ENCODE measurements at regions not wholly inside any gene's neighbourhood (a gene's known extent, or its start where the extent isn't known, plus 50 kb on each side); places are given as distances from the start of the nearest gene placed in this dataset.

GRCh38 chr13:24032252-24032651 lies 128.3 kb upstream of the SPATA13 start:
- ATAC-seq = peak; percentile 77
- Histone ChIP-seq H3K27ac (peak overlapping the region in 3 of 4 donors; percentile 12 to 63 (median 44)), H3K27me3 (no peaks in the 10 kb centered on the region), H3K36me3 (no peaks in the 10 kb centered on the region), H3K4me1 (peaks cover 4 to 44% (median 22%) of the 10 kb centered on the region in 3 donors), H3K4me3 (no peak overlapping the region), H3K9me3 (no peaks in the 10 kb centered on the region)
- WGBS, 2 donors (ENCODE audit: low coverage in 1 of 2) = 8 to 13% methylated on average over 2 of the region's 2 CpGs
- no peak for TF ChIP-seq EP300 (IDR thresholded peaks at IDR 0.05)
- TF ChIP-seq POLR2AphosphoS5 (IDR thresholded peaks at IDR 0.05) = peak; percentile 42
- TF ChIP-seq CTCF (IDR thresholded peaks at IDR 0.05) = no peak
- no peak for TF ChIP-seq POLR2A (IDR thresholded peaks at IDR 0.05)

GRCh38 chr13:24032674-24033073 lies 127.8 kb upstream of the SPATA13 start:
- no peak overlapping the region for H3K4me3 ChIP-seq
- no peak for ATAC-seq
- H3K36me3 ChIP-seq = no peaks in the 10 kb centered on the region
- no peaks in the 10 kb centered on the region for H3K27me3 ChIP-seq
- 25 to 28% methylated on average over 2 of the region's 2 CpGs for WGBS, 2 donors (ENCODE audit: low coverage in 1 of 2)
- peak overlapping the region in 3 of 4 donors; percentile 12 to 63 (median 44) for H3K27ac ChIP-seq
- H3K4me1 ChIP-seq = peaks cover 4 to 44% (median 22%) of the 10 kb centered on the region in 3 donors
- H3K9me3 ChIP-seq = no peaks in the 10 kb centered on the region
- TF ChIP-seq POLR2AphosphoS5 (IDR thresholded peaks at IDR 0.05) (no peak), CTCF (IDR thresholded peaks at IDR 0.05) (no peak), POLR2A (IDR thresholded peaks at IDR 0.05) (no peak), EP300 (IDR thresholded peaks at IDR 0.05) (no peak)

- no peaks in the 10 kb centered on the region for H3K36me3 ChIP-seq
- ATAC-seq = peak; percentile 68
- H3K4me3 ChIP-seq = no peak overlapping the region
- H3K27me3 ChIP-seq = no peaks in the 10 kb centered on the region
- H3K9me3 ChIP-seq = no peaks in the 10 kb centered on the region
- WGBS, 2 donors (ENCODE audit: low coverage in 1 of 2) = 17 to 34% methylated on average over 6 of the region's 11 CpGs
- TF ChIP-seq POLR2A (IDR thresholded peaks at IDR 0.05) = no peak
- peak; percentile 74 for TF ChIP-seq POLR2AphosphoS5 (IDR thresholded peaks at IDR 0.05)
- H3K27ac ChIP-seq = peak overlapping the region in 3 of 4 donors; percentile 37 to 63 (median 47)
- peaks cover 4 to 44% (median 24%) of the 10 kb centered on the region in 3 donors for H3K4me1 ChIP-seq
Measured at GRCh38 chr13:24033527-24034302, 126.8 kb upstream of the SPATA13 start.

GRCh38 chr13:24035411-24035810 lies 125.1 kb upstream of the SPATA13 start:
- H3K36me3 ChIP-seq = no peaks in the 10 kb centered on the region
- no peak for ATAC-seq
- H3K27ac ChIP-seq = no peak overlapping the region
- peaks cover 4 to 44% (median 29%) of the 10 kb centered on the region in 3 donors for H3K4me1 ChIP-seq
- no peak overlapping the region for H3K4me3 ChIP-seq
- H3K9me3 ChIP-seq = no peaks in the 10 kb centered on the region
- 70 to 83% methylated on average over 3 to 4 of the region's 5 CpGs for WGBS, 2 donors (ENCODE audit: low coverage in 1 of 2)
- no peak for TF ChIP-seq POLR2A (IDR thresholded peaks at IDR 0.05)
- no peak for TF ChIP-seq POLR2AphosphoS5 (IDR thresholded peaks at IDR 0.05)
- no peak for TF ChIP-seq EP300 (IDR thresholded peaks at IDR 0.05)
- no peak for TF ChIP-seq CTCF (IDR thresholded peaks at IDR 0.05)
- no peaks in the 10 kb centered on the region for H3K27me3 ChIP-seq

- peaks cover 4 to 44% (median 29%) of the 10 kb centered on the region in 3 donors for H3K4me1 ChIP-seq
- H3K27me3 ChIP-seq = no peaks in the 10 kb centered on the region
- no peak overlapping the region for H3K27ac ChIP-seq
- no peak for TF ChIP-seq POLR2AphosphoS5 (IDR thresholded peaks at IDR 0.05)
- no peak for TF ChIP-seq POLR2A (IDR thresholded peaks at IDR 0.05)
- H3K4me3 ChIP-seq = no peak overlapping the region
- H3K36me3 ChIP-seq = no peaks in the 10 kb centered on the region
- 21 to 39% methylated on average over 2 of the region's 2 CpGs for WGBS, 2 donors (ENCODE audit: low coverage in 1 of 2)
- H3K9me3 ChIP-seq = no peaks in the 10 kb centered on the region
- ATAC-seq = no peak
Measured at GRCh38 chr13:24036115-24036514, 124.4 kb upstream of the SPATA13 start.

GRCh38 chr13:24038405-24038804 lies 122.1 kb upstream of the SPATA13 start:
- H3K4me3 ChIP-seq = no peak overlapping the region
- peak overlapping the region in 3 of 4 donors; percentile 26 to 36 (median 35) for H3K27ac ChIP-seq
- H3K4me1 ChIP-seq = peaks cover 0 to 27% (median 20%) of the 10 kb centered on the region in 3 donors
- 54% methylated on average over 5 of the region's 9 CpGs; no CpG with 5 or more reads in 1 of the 2 donors for WGBS, 2 donors (ENCODE audit: low coverage in 1 of 2)
- H3K27me3 ChIP-seq = no peaks in the 10 kb centered on the region
- no peaks in the 10 kb centered on the region for H3K9me3 ChIP-seq
- TF ChIP-seq CTCF (IDR thresholded peaks at IDR 0.05) (no peak), POLR2A (IDR thresholded peaks at IDR 0.05) (no peak), POLR2AphosphoS5 (IDR thresholded peaks at IDR 0.05) (no peak), EP300 (IDR thresholded peaks at IDR 0.05) (no peak)
- H3K36me3 ChIP-seq = no peaks in the 10 kb centered on the region
- no peak for ATAC-seq
